Left lobe of liver (tissue), 2 donors: ENCODE measurements at regions not wholly inside any gene's neighbourhood (a gene's known extent, or its start where the extent isn't known, plus 50 kb on each side); places are given as distances from the start of the nearest gene placed in this dataset.
"Not testable (repeated sequence)": the region's sequence is repeated elsewhere in the genome, so short reads cannot be mapped to it uniquely, and the experiment has no call there.

Experiments
- ATAC-seq: fragments of 200-7000 bp; cut with Tn5 transposase; one replicate; pipeline ENCODE4 v1.9.1; 2020; ENCODE audit warnings: mild to moderate bottlenecking, moderate library complexity
- DNase-seq: peaks from one replicate; pipeline ENCODE4 v3.0.0-alpha.2; 2020; ENCODE audit warnings: low spot score
- donor health status: DM: no; HTN: no; CAD: no; lungs with moderate emphysema.
- donor health status: DM: no; HTN: yes; CAD: no.

GRCh38 chr2:171266102-171266501 is 105.4 kb upstream of the TLK1 start:
- DNase-seq (no peak), ATAC-seq (no peak)

GRCh38 chr2:171261529-171261928 is 100.8 kb upstream of the TLK1 start:
- not testable (repeated sequence) for DNase-seq, ATAC-seq

- DNase-seq (no peak), ATAC-seq (no peak)
Measured at GRCh38 chr2:171260471-171261424, 100.1 kb upstream of the TLK1 start.

GRCh38 chr2:171254666-171255065 is 94.0 kb upstream of the TLK1 start:
- no peak for ATAC-seq
- no peak for DNase-seq

GRCh38 chr2:171253900-171254650 is 93.4 kb upstream of the TLK1 start:
- no peak for ATAC-seq

GRCh38 chr2:171253279-171253678 is 92.6 kb upstream of the TLK1 start:
- ATAC-seq, result no peak
- DNase-seq, result no peak

More at GRCh38 chr2:171253900-171254650, 93.4 kb upstream of the TLK1 start:
- DNase-seq, result no peak

GRCh38 chr2:171249689-171250088 is 89.0 kb upstream of the TLK1 start:
- DNase-seq (no peak), ATAC-seq (no peak)

GRCh38 chr2:171247741-171248662 is 87.3 kb upstream of the TLK1 start:
- no peak for ATAC-seq
- DNase-seq, result no peak

GRCh38 chr2:171244970-171245782 is 84.5 kb upstream of the TLK1 start:
- ATAC-seq (no peak), DNase-seq (no peak)

GRCh38 chr2:171244466-171244969 is 83.8 kb upstream of the TLK1 start:
- DNase-seq, result no peak
- no peak for ATAC-seq

- no peak for ATAC-seq
- no peak for DNase-seq
Measured at GRCh38 chr2:171241771-171242170, 81.1 kb upstream of the TLK1 start.

GRCh38 chr2:171238946-171239345 is 78.3 kb upstream of the TLK1 start:
- no peak for DNase-seq
- ATAC-seq, result no peak

GRCh38 chr2:171237751-171238505 is 77.2 kb upstream of the TLK1 start:
- DNase-seq (no peak), ATAC-seq (no peak)

- ATAC-seq, result no peak
- no peak for DNase-seq
Measured at GRCh38 chr2:171235262-171235881, 74.7 kb upstream of the TLK1 start.

GRCh38 chr2:171230176-171230575 is 69.5 kb upstream of the TLK1 start:
- DNase-seq, result no peak
- no peak for ATAC-seq

- no peak for DNase-seq
- ATAC-seq, result no peak
Measured at GRCh38 chr2:171228826-171229225, 68.1 kb upstream of the TLK1 start.

GRCh38 chr2:171227066-171227782 is 66.5 kb upstream of the TLK1 start:
- no peak for DNase-seq
- no peak for ATAC-seq

- ATAC-seq (no peak), DNase-seq (no peak)
Measured at GRCh38 chr2:171226461-171226860, 65.8 kb upstream of the TLK1 start.
